IMR-90 (cell line): ENCODE measurements at regions not wholly inside any gene's neighbourhood (a gene's known extent, or its start where the extent isn't known, plus 50 kb on each side); places are given as distances from the start of the nearest gene placed in this dataset.

Experiments used
- ATAC-seq: fragments of 200-7000 bp; cut with Tn5 transposase; 2 replicates; pipeline ENCODE4 v1.9.1; 2020; ENCODE audit warnings: low read depth, mild to moderate bottlenecking, moderate library complexity
- BruUV-seq: library from RNA; stranded (reverse); fragments of 400-500 nt; replicated peaks from 2 replicates; lab custom pipeline; 2021; lab: Mats Ljungman, UMichigan
- CTCF ChIA-PET: fragments of 300-600 bp; formaldehyde crosslinking; extraction: SDS; loops from one replicate; lab custom pipeline; 2021; ENCODE audit warnings: antibody characterized with exemption; lab: Yijun Ruan, JAX
- POLR2A ChIA-PET: fragments of 300-600 bp; sonication (Branson Sonifier 250); formaldehyde crosslinking; loops from one replicate; lab custom pipeline; 2022; ENCODE audit warnings: antibody characterized with exemption; ENCODE audit not compliant: unreplicated experiment; lab: Charles Lee
- DNase-seq: peaks from one replicate; pipeline ENCODE4 v3.0.0; 2013
- H2AFZ ChIP-seq: replicated peaks from 2 replicates; pipeline ENCODE3; 2013; ENCODE audit warnings: low read length, mild to moderate bottlenecking; ENCODE audit not compliant: poor library complexity
- H2AK5ac ChIP-seq: 2 replicates; pipeline ENCODE4 v1.6.1; 2013; ENCODE audit warnings: low read depth, low read length, inconsistent platforms
- H2AK9ac ChIP-seq: replicated peaks from 2 replicates; pipeline ENCODE3; 2013; ENCODE audit warnings: mild to moderate bottlenecking, low read depth, low read length, moderate library complexity; ENCODE audit not compliant: poor library complexity
- H2BK120ac ChIP-seq: 2 replicates; pipeline ENCODE4 v1.6.1; 2013; ENCODE audit warnings: low read depth, low read length, inconsistent platforms
- H2BK15ac ChIP-seq: 3 replicates; pipeline ENCODE4 v1.6.1; 2013; ENCODE audit warnings: low read depth, low read length, inconsistent platforms
- H2BK20ac ChIP-seq: 2 replicates; pipeline ENCODE4 v1.6.1; 2013; ENCODE audit warnings: low read depth, mild to moderate bottlenecking, inconsistent platforms, low read length, moderate library complexity
- H2BK5ac ChIP-seq: 2 replicates; pipeline ENCODE4 v1.6.1; 2013; ENCODE audit warnings: mild to moderate bottlenecking, low read depth, low read length, inconsistent platforms; ENCODE audit not compliant: poor library complexity, severe bottlenecking
- H3K14ac ChIP-seq: replicated peaks from 2 replicates; pipeline ENCODE4 v1.6.1; 2013; ENCODE audit warnings: low read depth, low read length, inconsistent platforms
- H3K18ac ChIP-seq: 2 replicates; pipeline ENCODE4 v1.6.1; 2013; ENCODE audit warnings: low read depth, low read length, control low read depth
- H3K23ac ChIP-seq: 2 replicates; pipeline ENCODE4 v1.6.1; 2013; ENCODE audit warnings: low read depth, low read length, inconsistent platforms
- H3K27ac ChIP-seq: 2 replicates; pipeline ENCODE4 v1.5.1; 2013; ENCODE audit warnings: mild to moderate bottlenecking, control low read depth, low read length; ENCODE audit not compliant: insufficient read depth
- H3K27me3 ChIP-seq: 2 replicates; pipeline ENCODE4 v1.6.1; 2013; ENCODE audit warnings: low read length; ENCODE audit not compliant: control insufficient read depth, insufficient read depth
- H3K36me3 ChIP-seq: 2 replicates; pipeline ENCODE4 v1.6.1; 2013; ENCODE audit warnings: low read length, mixed read lengths; ENCODE audit not compliant: control insufficient read depth, insufficient read depth
- H3K4ac ChIP-seq: 2 replicates; pipeline ENCODE4 v1.6.1; 2013; ENCODE audit warnings: low read depth, low read length, inconsistent platforms
- H3K4me1 ChIP-seq: 2 replicates; pipeline ENCODE4 v1.6.1; 2013; ENCODE audit warnings: low read length, mixed read lengths; ENCODE audit not compliant: control insufficient read depth, insufficient read depth
- H3K4me2 ChIP-seq: 2 replicates; pipeline ENCODE4 v1.6.1; 2013; ENCODE audit warnings: low read depth, mild to moderate bottlenecking, control low read depth, low read length, moderate library complexity
- H3K4me3 ChIP-seq: 2 replicates; pipeline ENCODE4 v1.5.1; 2013; ENCODE audit warnings: low read depth, mild to moderate bottlenecking, control low read depth, low read length, moderate library complexity; ENCODE audit not compliant: insufficient read depth
- H3K56ac ChIP-seq: 2 replicates; pipeline ENCODE4 v1.6.1; 2013; ENCODE audit warnings: low read length, inconsistent platforms; ENCODE audit not compliant: insufficient read depth; ENCODE audit errors: extremely low read depth
- H3K79me1 ChIP-seq, 2 experiments: 2 replicates each; pipeline ENCODE4 v1.6.1; 2013; ENCODE audit warnings: low read length in 2 of 2, inconsistent platforms in 1 of 2, low read depth in 1 of 2
- H3K9ac ChIP-seq: 2 replicates; pipeline ENCODE4 v1.6.1; 2013; ENCODE audit warnings: low read depth, low read length, control low read depth
- H3K9me1 ChIP-seq: 2 replicates; pipeline ENCODE4 v1.6.1; 2013; ENCODE audit warnings: low read length, inconsistent platforms; ENCODE audit not compliant: insufficient read depth
- H3K9me3 ChIP-seq: 2 replicates; pipeline ENCODE4 v1.6.1; 2013; ENCODE audit warnings: low read length; ENCODE audit not compliant: control insufficient read depth, insufficient read depth
- H4K20me1 ChIP-seq: 2 replicates; pipeline ENCODE4 v1.6.1; 2013; ENCODE audit warnings: low read length, inconsistent platforms; ENCODE audit not compliant: insufficient read depth
- H4K5ac ChIP-seq: 2 replicates; pipeline ENCODE4 v1.6.1; 2013; ENCODE audit warnings: mild to moderate bottlenecking, low read depth, low read length, control low read depth
- H4K8ac ChIP-seq, 2 experiments: 2 replicates each; pipeline ENCODE4 v1.6.1; 2013; ENCODE audit warnings: low read depth in 2 of 2, low read length in 2 of 2, control low read depth in 1 of 2, inconsistent platforms in 1 of 2
- H4K91ac ChIP-seq: 2 replicates; pipeline ENCODE4 v1.6.1; 2013; ENCODE audit warnings: low read depth, low read length, inconsistent platforms; ENCODE audit not compliant: insufficient read depth
- MAFK ChIP-seq: IDR thresholded peaks from 2 replicates; pipeline ENCODE4 v1.6.1; 2012; ENCODE audit warnings: low read depth, low read length, improper control_type of control experiment
- RAD21 ChIP-seq: IDR thresholded peaks from 2 replicates; pipeline ENCODE4 v1.6.1; 2012; ENCODE audit warnings: low read length, improper control_type of control experiment
- RFX5 ChIP-seq: IDR thresholded peaks from 2 replicates; pipeline ENCODE4 v1.8.0; 2012; ENCODE audit warnings: low read depth, mild to moderate bottlenecking, low read length, moderate library complexity
- SMC3 ChIP-seq: fragments of 150-350 bp; IDR thresholded peaks from 2 replicates; pipeline ENCODE4 v1.6.1; 2016; ENCODE audit warnings: low read depth, mild to moderate bottlenecking, antibody characterized with exemption, low read length, moderate library complexity
- WGBS, 2 experiments: methylation state at CpG; one replicate each; pipeline versions ENCODE4 v1.1.5 to v1.1.7; 2013; ENCODE audit warnings: missing lambda C conversion rate in 2 of 2; ENCODE audit not compliant: insufficient read length in 1 of 2; ENCODE audit errors: extremely low coverage in 2 of 2; 5-methylcytosine and 5-hydroxymethylcytosine counted together
- dilution Hi-C: fragments of 300-500 bp; cut with HindIII; formaldehyde crosslinking; loops from one replicate; pipeline ENCODE4 v1.14.3; 2018; ENCODE audit warnings: low sequenced_read_pairs; ENCODE audit not compliant: unreplicated experiment
- in situ Hi-C: fragments of 300-500 bp; cut with MboI; formaldehyde crosslinking; loops from 3 replicates; pipeline ENCODE4 v1.14.3; 2019; ENCODE audit warnings: low sequenced_read_pairs, inconsistent platforms, mixed read lengths
- intact Hi-C: fragments of 100-400 bp; cut with micrococcal nuclease; formaldehyde crosslinking; loops from 2 replicates; pipeline ENCODE4 v1.10.0; 2022
- TF ChIP-seq, protein P1 (sequence below): fragments of 150-350 bp; IDR thresholded peaks from 2 replicates; pipeline ENCODE4 v1.6.1; 2017; ENCODE audit warnings: mild to moderate bottlenecking, antibody characterized with exemption, low read length, low read depth

- BruUV-seq = no TSS peak
- Histone ChIP-seq H3K4me1 (no peaks in the 10 kb centered on the region), H3K27ac (no peak overlapping the region), H3K9me3 (peaks cover 8% of the 10 kb centered on the region; the same call in 1 of the 2 replicates), H3K36me3 (no peaks in the 10 kb centered on the region), H3K4ac (no peak overlapping the region), H4K91ac (no peak overlapping the region), H2BK120ac (no peak overlapping the region), H2BK5ac (no peak overlapping the region), H3K18ac (no peak overlapping the region), H3K14ac (no peak overlapping the region), H2AK5ac (no peak overlapping the region), H4K5ac (no peak overlapping the region), H2AK9ac (no peak overlapping the region), H3K4me2 (no peak overlapping the region), H2BK15ac (no peak overlapping the region), H3K4me3 (no peak overlapping the region), H3K79me1 (no peaks in the 10 kb centered on the region), H3K27me3 (no peaks in the 10 kb centered on the region), H3K9ac (no peak overlapping the region), H3K56ac (no peak overlapping the region), H3K9me1 (no peaks in the 10 kb centered on the region), H3K23ac (no peak overlapping the region), H2AFZ (no peak overlapping the region), H4K20me1 (no peaks in the 10 kb centered on the region), H2BK20ac (no peak overlapping the region), H4K8ac (no peak overlapping the region)
- in situ Hi-C loops (no loop called here), intact Hi-C loops (no loop called here), dilution Hi-C loops (no loop called here)
- no peak for DNase-seq
- ChIA-PET CTCF (no interaction called here), POLR2A (no interaction called here)
- TF ChIP-seq MAFK (no peak), RFX5 (no peak), RAD21 (no peak), SMC3 (no peak)
- TF ChIP-seq, protein P1, sequence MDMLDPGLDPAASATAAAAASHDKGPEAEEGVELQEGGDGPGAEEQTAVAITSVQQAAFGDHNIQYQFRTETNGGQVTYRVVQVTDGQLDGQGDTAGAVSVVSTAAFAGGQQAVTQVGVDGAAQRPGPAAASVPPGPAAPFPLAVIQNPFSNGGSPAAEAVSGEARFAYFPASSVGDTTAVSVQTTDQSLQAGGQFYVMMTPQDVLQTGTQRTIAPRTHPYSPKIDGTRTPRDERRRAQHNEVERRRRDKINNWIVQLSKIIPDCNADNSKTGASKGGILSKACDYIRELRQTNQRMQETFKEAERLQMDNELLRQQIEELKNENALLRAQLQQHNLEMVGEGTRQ = no peak
- WGBS, 2 experiments = no CpG with 5 or more reads among the region's 4 CpGs
- ATAC-seq = no peak
Measured at GRCh38 chr3:40912461-40912860, 286.8 kb upstream of the CTNNB1 start.
